H9 (cell line): ENCODE measurements at regions not wholly inside any gene's neighbourhood (a gene's known extent, or its start where the extent isn't known, plus 50 kb on each side); places are given as distances from the start of the nearest gene placed in this dataset.

Source experiments
- DNase-seq: peaks from one replicate; pipeline ENCODE4 v3.0.0-alpha.2; 2017
- H2AFZ ChIP-seq: one replicate; pipeline ENCODE4 v1.6.1; 2013; ENCODE audit warnings: mild to moderate bottlenecking, low read length, control low read depth, moderate library complexity
- H2AK5ac ChIP-seq: 2 replicates; pipeline ENCODE4 v1.6.1; 2013; ENCODE audit warnings: low read length, control low read depth, mixed read lengths; ENCODE audit not compliant: insufficient read length
- H2BK120ac ChIP-seq: one replicate; pipeline ENCODE4 v1.6.1; 2013; ENCODE audit warnings: low read depth, mild to moderate bottlenecking, low read length, control low read depth, inconsistent platforms; ENCODE audit not compliant: poor library complexity, severe bottlenecking
- H2BK12ac ChIP-seq: 2 replicates; pipeline ENCODE4 v1.6.1; 2013; ENCODE audit warnings: low read length, control low read depth, mixed read lengths, low read depth; ENCODE audit not compliant: insufficient read length
- H2BK15ac ChIP-seq: 2 replicates; pipeline ENCODE4 v1.6.1; 2013; ENCODE audit warnings: low read depth, low read length, control low read depth
- H2BK20ac ChIP-seq: one replicate; pipeline ENCODE4 v1.6.1; 2013; ENCODE audit warnings: low read depth, mild to moderate bottlenecking, low read length, control low read depth, inconsistent platforms; ENCODE audit not compliant: poor library complexity, severe bottlenecking
- H2BK5ac ChIP-seq: 2 replicates; pipeline ENCODE4 v1.6.1; 2013; ENCODE audit warnings: low read length, control low read depth, mixed read lengths; ENCODE audit not compliant: insufficient read length
- H3K14ac ChIP-seq: 2 replicates; pipeline ENCODE4 v1.6.1; 2013; ENCODE audit warnings: low read length, control low read depth; ENCODE audit not compliant: insufficient read depth
- H3K18ac ChIP-seq: 2 replicates; pipeline ENCODE4 v1.6.1; 2013; ENCODE audit warnings: low read depth, mild to moderate bottlenecking, mixed read lengths, low read length, control low read depth; ENCODE audit not compliant: insufficient read length
- H3K23ac ChIP-seq: 2 replicates; pipeline ENCODE4 v1.6.1; 2013; ENCODE audit warnings: low read length, control low read depth, mixed read lengths, low read depth; ENCODE audit not compliant: insufficient read length
- H3K23me2 ChIP-seq: 2 replicates; pipeline ENCODE4 v1.6.1; 2013; ENCODE audit warnings: low read depth, mild to moderate bottlenecking, mixed read lengths, low read length, control low read depth; ENCODE audit not compliant: insufficient read length, poor library complexity, severe bottlenecking
- H3K27ac ChIP-seq: 2 replicates; pipeline ENCODE4 v1.5.1; 2013; ENCODE audit warnings: low read length, control low read depth, mixed read lengths, low read depth; ENCODE audit not compliant: insufficient read length
- H3K27me3 ChIP-seq: 2 replicates; pipeline ENCODE4 v1.6.1; 2013; ENCODE audit warnings: low read length, control low read depth, inconsistent platforms; ENCODE audit not compliant: insufficient read depth
- H3K4ac ChIP-seq: 2 replicates; pipeline ENCODE4 v1.6.1; 2013; ENCODE audit warnings: low read depth, mild to moderate bottlenecking, control low read depth, inconsistent platforms, low read length, moderate library complexity
- H3K4me1 ChIP-seq: 2 replicates; pipeline ENCODE4 v1.6.1; 2013; ENCODE audit warnings: low read length, control low read depth, inconsistent platforms; ENCODE audit not compliant: insufficient read depth
- H3K4me2 ChIP-seq: 2 replicates; pipeline ENCODE4 v1.6.1; 2013; ENCODE audit warnings: low read length, control low read depth, mixed read lengths; ENCODE audit not compliant: insufficient read length, insufficient read depth
- H3K56ac ChIP-seq: 2 replicates; pipeline ENCODE4 v1.6.1; 2013; ENCODE audit warnings: low read depth, mild to moderate bottlenecking, mixed read lengths, low read length, control low read depth; ENCODE audit not compliant: insufficient read length
- H3K79me1 ChIP-seq: 2 replicates; pipeline ENCODE4 v1.6.1; 2013; ENCODE audit warnings: low read depth, mild to moderate bottlenecking, moderate library complexity, low read length, control low read depth, inconsistent platforms; ENCODE audit not compliant: insufficient read depth, poor library complexity, severe bottlenecking
- H3K79me2 ChIP-seq: 2 replicates; pipeline ENCODE4 v1.6.1; 2013; ENCODE audit warnings: low read length, control low read depth, inconsistent platforms; ENCODE audit not compliant: insufficient read depth
- H3K9ac ChIP-seq: 2 replicates; pipeline ENCODE4 v1.6.1; 2013; ENCODE audit warnings: low read length, control low read depth, mixed read lengths; ENCODE audit not compliant: insufficient read length; ENCODE audit errors: extremely low read depth
- H3K9me3 ChIP-seq: one replicate; pipeline ENCODE4 v1.6.1; 2013; ENCODE audit warnings: low read depth, low read length, inconsistent platforms; ENCODE audit not compliant: control insufficient read depth
- H3T11ph ChIP-seq: one replicate; pipeline ENCODE4 v1.6.1; 2013; ENCODE audit warnings: mild to moderate bottlenecking, low read length, control low read depth, inconsistent platforms
- H4K20me1 ChIP-seq: one replicate; pipeline ENCODE4 v1.6.1; 2013; ENCODE audit not compliant: control insufficient read depth, insufficient read length, insufficient read depth
- H4K5ac ChIP-seq: 2 replicates; pipeline ENCODE4 v1.6.1; 2013; ENCODE audit warnings: low read depth, mild to moderate bottlenecking, mixed read lengths, low read length, control low read depth; ENCODE audit not compliant: insufficient read length
- H4K8ac ChIP-seq: replicated peaks from 2 replicates; pipeline ENCODE4 v1.6.1; 2013; ENCODE audit warnings: low read length, control low read depth, mixed read lengths, low read depth; ENCODE audit not compliant: insufficient read length
- H4K91ac ChIP-seq: 2 replicates; pipeline ENCODE4 v1.6.1; 2013; ENCODE audit warnings: low read depth, mild to moderate bottlenecking, moderate library complexity, mixed read lengths, low read length, control low read depth; ENCODE audit not compliant: insufficient read length
- H3K27ac Mint-ChIP-seq, 3 experiments: 2 replicates in 2 of 3; 3 replicates in 1 of 3; pipeline ENCODE4 v1.8.0; 2020 to 2021; ENCODE audit warnings: mixed read lengths in 3 of 3, mild to moderate bottlenecking in 1 of 3, moderate library complexity in 1 of 3
- H3K27me3 Mint-ChIP-seq: 2 replicates; pipeline ENCODE4 v1.8.0; 2021; ENCODE audit warnings: low read depth, mild to moderate bottlenecking, moderate library complexity, mixed read lengths
- H3K36me3 Mint-ChIP-seq, 3 experiments: 2 replicates in 2 of 3; 3 replicates in 1 of 3; pipeline ENCODE4 v1.8.0; 2020 to 2021; ENCODE audit warnings: low read depth in 3 of 3, mixed read lengths in 3 of 3; ENCODE audit not compliant: insufficient read depth in 1 of 3
- H3K4me1 Mint-ChIP-seq, 2 experiments: 2 replicates each; pipeline ENCODE4 v1.8.0; 2020; ENCODE audit warnings: mixed read lengths in 2 of 2
- H3K4me3 Mint-ChIP-seq, 2 experiments: 2 replicates in 1 of 2; 3 replicates in 1 of 2; pipeline ENCODE4 v1.8.0; 2020 to 2021; ENCODE audit warnings: mild to moderate bottlenecking in 2 of 2, mixed read lengths in 2 of 2, moderate library complexity in 1 of 2
- H3K9me3 Mint-ChIP-seq, 2 experiments: 2 replicates in 1 of 2; 3 replicates in 1 of 2; pipeline ENCODE4 v1.8.0; 2020; ENCODE audit warnings: mild to moderate bottlenecking in 2 of 2, mixed read lengths in 2 of 2, moderate library complexity in 1 of 2
- WGBS: extraction: QIAGEN DNeasy Blood & Tissue Kit; methylation state at CpG from one replicate; pipeline ENCODE4 v1.1.7; 2013; ENCODE audit warnings: missing lambda C conversion rate, low lambda C conversion rate, mixed read lengths; ENCODE audit not compliant: insufficient read length; ENCODE audit errors: extremely low coverage; 5-methylcytosine and 5-hydroxymethylcytosine counted together
- TF ChIP-seq, protein P1 (sequence below): fragments of 200-600 bp; sonication (generic); conservative IDR thresholded peaks from 3 replicates; pipeline ENCODE4 v1.8.0; 2021; ENCODE audit warnings: antibody characterized with exemption, mild to moderate bottlenecking

DNA sequence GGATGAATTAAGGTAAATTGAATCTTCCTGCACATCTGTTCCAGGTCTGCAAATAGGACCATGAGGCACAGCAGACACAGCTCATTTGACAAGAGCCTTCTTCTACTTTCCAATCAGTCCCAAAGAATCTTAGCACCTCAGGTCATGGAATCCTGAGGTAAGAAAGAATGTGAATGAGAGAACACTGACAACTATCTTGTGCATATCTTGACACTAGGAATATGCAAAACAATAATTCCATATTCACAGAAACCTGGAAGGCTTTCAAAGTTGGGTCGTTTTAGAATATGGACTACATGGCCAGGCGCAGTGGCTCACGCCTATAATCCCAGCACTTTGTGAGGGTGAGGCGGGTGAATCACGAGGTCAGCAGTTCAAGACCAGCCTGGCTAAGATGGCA is 1009.4 kb upstream of the GOT2 start:
- no peaks in the 10 kb centered on the region for H3K27me3 Mint-ChIP-seq
- Histone ChIP-seq H3K9ac (no peak overlapping the region), H3K23me2 (no peaks in the 10 kb centered on the region), H2AK5ac (no peak overlapping the region), H3K23ac (no peak overlapping the region), H3K4me1 (no peaks in the 10 kb centered on the region), H3K18ac (no peak overlapping the region), H2BK120ac (no peak overlapping the region), H3K9me3 (no peaks in the 10 kb centered on the region), H2BK15ac (no peak overlapping the region), H3K4ac (no peak overlapping the region), H2AFZ (no peak overlapping the region), H2BK20ac (no peak overlapping the region), H3K56ac (no peak overlapping the region), H4K20me1 (peaks cover 2% of the 10 kb centered on the region), H3K79me1 (no peaks in the 10 kb centered on the region), H4K91ac (no peak overlapping the region), H2BK12ac (no peak overlapping the region), H2BK5ac (no peak overlapping the region), H3T11ph (no peak overlapping the region), H3K4me2 (no peak overlapping the region), H4K5ac (no peak overlapping the region), H4K8ac (no peak overlapping the region), H3K27me3 (no peaks in the 10 kb centered on the region), H3K79me2 (no peaks in the 10 kb centered on the region), H3K27ac (no peak overlapping the region), H3K14ac (no peak overlapping the region)
- no peak for DNase-seq
- H3K4me1 Mint-ChIP-seq = peaks cover 0 to 3% of the 10 kb centered on the region in 2 experiments; a peak in 1 of 4 replicates
- H3K4me3 Mint-ChIP-seq = no peak overlapping the region
- TF ChIP-seq, protein P1, sequence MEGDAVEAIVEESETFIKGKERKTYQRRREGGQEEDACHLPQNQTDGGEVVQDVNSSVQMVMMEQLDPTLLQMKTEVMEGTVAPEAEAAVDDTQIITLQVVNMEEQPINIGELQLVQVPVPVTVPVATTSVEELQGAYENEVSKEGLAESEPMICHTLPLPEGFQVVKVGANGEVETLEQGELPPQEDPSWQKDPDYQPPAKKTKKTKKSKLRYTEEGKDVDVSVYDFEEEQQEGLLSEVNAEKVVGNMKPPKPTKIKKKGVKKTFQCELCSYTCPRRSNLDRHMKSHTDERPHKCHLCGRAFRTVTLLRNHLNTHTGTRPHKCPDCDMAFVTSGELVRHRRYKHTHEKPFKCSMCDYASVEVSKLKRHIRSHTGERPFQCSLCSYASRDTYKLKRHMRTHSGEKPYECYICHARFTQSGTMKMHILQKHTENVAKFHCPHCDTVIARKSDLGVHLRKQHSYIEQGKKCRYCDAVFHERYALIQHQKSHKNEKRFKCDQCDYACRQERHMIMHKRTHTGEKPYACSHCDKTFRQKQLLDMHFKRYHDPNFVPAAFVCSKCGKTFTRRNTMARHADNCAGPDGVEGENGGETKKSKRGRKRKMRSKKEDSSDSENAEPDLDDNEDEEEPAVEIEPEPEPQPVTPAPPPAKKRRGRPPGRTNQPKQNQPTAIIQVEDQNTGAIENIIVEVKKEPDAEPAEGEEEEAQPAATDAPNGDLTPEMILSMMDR = no peak
- no peak overlapping the region for H3K27ac Mint-ChIP-seq
- no CpG with 5 or more reads among the region's 5 CpGs for WGBS
- H3K36me3 Mint-ChIP-seq = no peaks in the 10 kb centered on the region
- H3K9me3 Mint-ChIP-seq = no peaks in the 10 kb centered on the region
